Spleen (tissue), 11 donors: ENCODE measurements at regions not wholly inside any gene's neighbourhood (a gene's known extent, or its start where the extent isn't known, plus 50 kb on each side); places are given as distances from the start of the nearest gene placed in this dataset.

Source experiments
- DNase-seq: peaks from one replicate; pipeline ENCODE4 v3.0.0-alpha.2; 2020
- H3K27ac ChIP-seq, 8 donors: fragments of 200-600 bp; sonication (generic) in 7 of 8; 1 replicate in 4 of 8; 2 replicates in 4 of 8; pipeline versions ENCODE4 v1.5.0 to v1.8.0; 2016 to 2021; ENCODE audit warnings: inconsistent platforms in 4 of 8, mild to moderate bottlenecking in 4 of 8, moderate library complexity in 1 of 8
- H3K27me3 ChIP-seq, 7 donors: fragments of 200-600 bp; sonication (generic) in 6 of 7; replicated peaks in 1 of 7; 1 replicate in 4 of 7; 2 replicates in 3 of 7; pipeline versions ENCODE4 v1.5.0 to v1.8.0; 2016 to 2021; ENCODE audit warnings: inconsistent platforms in 3 of 7, mild to moderate bottlenecking in 1 of 7
- H3K36me3 ChIP-seq, 6 donors: fragments of 200-600 bp; sonication (generic) in 5 of 6; 1 replicate in 4 of 6; 2 replicates in 2 of 6; pipeline versions ENCODE4 v1.5.0 to v1.8.0; 2016 to 2021; ENCODE audit warnings: inconsistent platforms in 2 of 6
- H3K4me1 ChIP-seq, 6 donors: fragments of 200-600 bp; sonication (generic) in 5 of 6; 1 replicate in 3 of 6; 2 replicates in 3 of 6; pipeline versions ENCODE4 v1.5.0 to v1.8.0; 2016 to 2021; ENCODE audit warnings: inconsistent platforms in 3 of 6
- H3K4me3 ChIP-seq, 8 donors: fragments of 200-600 bp; sonication (generic) in 7 of 8; 1 replicate in 4 of 8; 2 replicates in 4 of 8; pipeline versions ENCODE4 v1.5.0 to v1.8.0; 2016 to 2021; ENCODE audit warnings: inconsistent platforms in 4 of 8, mild to moderate bottlenecking in 4 of 8, moderate library complexity in 2 of 8
- H3K9me3 ChIP-seq, 8 donors: fragments of 200-600 bp; sonication (generic) in 7 of 8; 1 replicate in 4 of 8; 2 replicates in 4 of 8; pipeline versions ENCODE4 v1.5.0 to v1.8.0; 2016 to 2021; ENCODE audit warnings: inconsistent platforms in 4 of 8
- CTCF ChIP-seq, 11 experiments: fragments of 200-600 bp in 7 of 11; fragments of 450-650 bp in 4 of 11; sonication (generic) in 4 of 11; IDR thresholded peaks in 8 of 11; conservative IDR thresholded peaks in 3 of 11; 1 replicate in 7 of 11; 2 replicates in 4 of 11; pipeline versions ENCODE4 v1.4.0 to v1.8.0; 2016 to 2021; ENCODE audit warnings: antibody characterized with exemption in 11 of 11, inconsistent platforms in 4 of 11, mild to moderate bottlenecking in 1 of 11
- POLR2A ChIP-seq, 3 donors: fragments of 450-650 bp; IDR thresholded peaks; one replicate each; pipeline ENCODE4 v1.5.1; 2017; ENCODE audit warnings: antibody characterized with exemption in 3 of 3, mild to moderate bottlenecking in 1 of 3
- POLR2AphosphoS5 ChIP-seq, 3 donors: sonication (generic); formaldehyde crosslinking; IDR thresholded peaks; one replicate each; pipeline ENCODE4 v1.5.1; 2017; ENCODE audit warnings: antibody characterized with exemption in 3 of 3
- WGBS, 5 donors: extraction: QIAGEN DNeasy Blood & Tissue Kit in 3 of 5; methylation state at CpG; one replicate each; pipeline versions ENCODE4 v1.1.5 to v1.1.7; 2013 to 2018; 5-methylcytosine and 5-hydroxymethylcytosine counted together
- intact Hi-C: fragments of 100-400 bp; cut with DNase I; formaldehyde crosslinking; loops from one replicate; pipeline ENCODE4 v1.15.0; 2023; ENCODE audit warnings: low total_unique reads
- donor health status: healthy with polysubstance abuse.
- donor health status: DM: no; HTN: no; CAD: no; lungs with moderate emphysema.
- donor health status: DM: no; HTN: no; CAD: no.
- donor health status: Bipolar disorder and iron deficiency.
- donor health status: healthy.
- donor health status: DM: no; HTN: no; CAD: no.
- donor health status: DM: yes; HTN: yes; CAD: no.

- Histone ChIP-seq H3K4me1 (no peaks in the 10 kb centered on the region), H3K27me3 (no peaks in the 10 kb centered on the region), H3K36me3 (no peaks in the 10 kb centered on the region), H3K9me3 (peaks cover 0 to 10% (median 0%) of the 10 kb centered on the region in 8 donors), H3K4me3 (no peak overlapping the region), H3K27ac (no peak overlapping the region)
- 93 to 97% (median 94%) methylated on average over 16 of the region's 16 CpGs for WGBS, 5 donors
- TF ChIP-seq CTCF (IDR thresholded peaks at IDR 0.05 in 8 of 11, conservative IDR thresholded peaks at IDR 0.05 in 3 of 11) = no peak
- TF ChIP-seq POLR2A (IDR thresholded peaks at IDR 0.05) = no peak
- no peak for TF ChIP-seq POLR2AphosphoS5 (IDR thresholded peaks at IDR 0.05)
- intact Hi-C loops = no loop called here
- no peak for DNase-seq
Measured at GRCh38 chr20:60599381-60599780, 641.2 kb downstream of the CDH26 start.

GRCh38 chr20:60600036-60600435, 641.8 kb downstream of the CDH26 start:
- Histone ChIP-seq H3K36me3 (no peaks in the 10 kb centered on the region), H3K4me3 (no peak overlapping the region), H3K4me1 (no peaks in the 10 kb centered on the region), H3K27ac (no peak overlapping the region), H3K9me3 (peaks cover 0 to 10% (median 0%) of the 10 kb centered on the region in 8 donors), H3K27me3 (no peaks in the 10 kb centered on the region)
- no peak for DNase-seq
- 67 to 86% (median 85%) methylated on average over 7 of the region's 7 CpGs for WGBS, 5 donors
- TF ChIP-seq CTCF (IDR thresholded peaks at IDR 0.05 in 8 of 11, conservative IDR thresholded peaks at IDR 0.05 in 3 of 11) (no peak), POLR2AphosphoS5 (IDR thresholded peaks at IDR 0.05) (no peak), POLR2A (IDR thresholded peaks at IDR 0.05) (no peak)
- intact Hi-C loops = no loop called here

- 76 to 87% (median 83%) methylated on average over 4 of the region's 4 CpGs for WGBS, 5 donors
- Histone ChIP-seq H3K9me3 (no peaks in the 10 kb centered on the region), H3K27me3 (peaks cover 0 to 12% (median 0%) of the 10 kb centered on the region in 7 donors), H3K27ac (no peak overlapping the region), H3K36me3 (no peaks in the 10 kb centered on the region), H3K4me1 (no peaks in the 10 kb centered on the region), H3K4me3 (no peak overlapping the region)
- TF ChIP-seq POLR2A (IDR thresholded peaks at IDR 0.05) (no peak), CTCF (IDR thresholded peaks at IDR 0.05 in 8 of 11, conservative IDR thresholded peaks at IDR 0.05 in 3 of 11) (no peak), POLR2AphosphoS5 (IDR thresholded peaks at IDR 0.05) (no peak)
- intact Hi-C loops = no loop called here
- no peak for DNase-seq
Measured at GRCh38 chr20:60624066-60624465, 628.0 kb upstream of the CDH4 start.

- Histone ChIP-seq H3K36me3 (no peaks in the 10 kb centered on the region), H3K4me3 (no peak overlapping the region), H3K9me3 (no peaks in the 10 kb centered on the region), H3K4me1 (no peaks in the 10 kb centered on the region), H3K27ac (no peak overlapping the region), H3K27me3 (no peaks in the 10 kb centered on the region)
- no peak for DNase-seq
- WGBS, 5 donors = 85 to 92% (median 88%) methylated on average over 3 of the region's 3 CpGs
- intact Hi-C loops = no loop called here
- TF ChIP-seq POLR2AphosphoS5 (IDR thresholded peaks at IDR 0.05) = no peak
- TF ChIP-seq POLR2A (IDR thresholded peaks at IDR 0.05) = no peak
- no peak for TF ChIP-seq CTCF (IDR thresholded peaks at IDR 0.05 in 8 of 11, conservative IDR thresholded peaks at IDR 0.05 in 3 of 11)
Measured at GRCh38 chr20:60627751-60628565, 624.1 kb upstream of the CDH4 start.
